Activated CD4-positive, alpha-beta T cell treated with anti-CD3 and anti-CD28 coated beads, Interleukin-2, amount 10 ng/mL, durations not matched to agents 7 days and 5 days (primary cell): ENCODE measurements at regions not wholly inside any gene's neighbourhood (a gene's known extent, or its start where the extent isn't known, plus 50 kb on each side); places are given as distances from the start of the nearest gene placed in this dataset.

Source experiments
- CTCF ChIA-PET: fragments of 350-600 bp; sonication (Branson Sonifier 250); formaldehyde crosslinking; loops from one replicate; lab custom pipeline; 2021; ENCODE audit warnings: antibody characterized with exemption; lab: Charles Lee
- POLR2A ChIA-PET: fragments of 350-600 bp; sonication (Branson Sonifier 250); formaldehyde crosslinking; loops from one replicate; lab custom pipeline; 2021; ENCODE audit warnings: antibody characterized with exemption; lab: Charles Lee
- DNase-seq: peaks from one replicate; pipeline ENCODE4 v3.0.0-alpha.2; 2020
- H3K27ac Mint-ChIP-seq: one replicate; pipeline ENCODE4 v1.8.0; 2021; ENCODE audit warnings: mild to moderate bottlenecking, moderate library complexity, mixed read lengths
- H3K27me3 Mint-ChIP-seq: one replicate; pipeline ENCODE4 v1.8.0; 2021; ENCODE audit warnings: mixed read lengths
- H3K36me3 Mint-ChIP-seq: one replicate; pipeline ENCODE4 v1.8.0; 2021; ENCODE audit warnings: low read depth, mixed read lengths
- H3K4me1 Mint-ChIP-seq: one replicate; pipeline ENCODE4 v1.8.0; 2021; ENCODE audit warnings: mixed read lengths
- H3K4me3 Mint-ChIP-seq: one replicate; pipeline ENCODE4 v1.8.0; 2021; ENCODE audit warnings: mild to moderate bottlenecking, moderate library complexity, mixed read lengths
- H3K9me3 Mint-ChIP-seq: one replicate; pipeline ENCODE4 v1.8.0; 2021; ENCODE audit warnings: mixed read lengths

DNA sequence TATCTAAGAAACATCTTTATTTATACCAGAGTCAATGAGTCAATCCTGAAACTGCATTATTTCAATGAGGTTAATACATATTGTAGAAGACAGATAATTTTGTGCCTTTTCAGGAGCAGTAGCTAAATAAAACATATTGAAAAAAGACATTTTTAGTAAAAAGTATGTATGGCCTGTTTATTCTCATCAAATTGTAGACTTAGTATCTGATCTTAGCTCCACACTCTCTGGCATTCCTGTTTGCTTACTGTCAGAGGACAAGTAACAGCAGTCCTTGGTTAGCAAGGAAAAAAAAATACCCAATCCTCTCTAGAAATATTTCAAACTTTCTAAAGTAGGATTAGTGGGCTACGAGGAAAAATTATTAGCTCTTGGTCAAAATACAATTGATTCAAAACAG is 50.5 kb upstream of the GUCY1A1 start:
- Mint-ChIP-seq H3K4me3 (no peak overlapping the region), H3K4me1 (peaks cover 3% of the 10 kb centered on the region), H3K27me3 (peaks cover 20% of the 10 kb centered on the region), H3K27ac (no peak overlapping the region), H3K9me3 (no peaks in the 10 kb centered on the region), H3K36me3 (no peaks in the 10 kb centered on the region)
- no peak for DNase-seq
- CTCF ChIA-PET: no interaction called here
- POLR2A ChIA-PET: no interaction called here

DNA sequence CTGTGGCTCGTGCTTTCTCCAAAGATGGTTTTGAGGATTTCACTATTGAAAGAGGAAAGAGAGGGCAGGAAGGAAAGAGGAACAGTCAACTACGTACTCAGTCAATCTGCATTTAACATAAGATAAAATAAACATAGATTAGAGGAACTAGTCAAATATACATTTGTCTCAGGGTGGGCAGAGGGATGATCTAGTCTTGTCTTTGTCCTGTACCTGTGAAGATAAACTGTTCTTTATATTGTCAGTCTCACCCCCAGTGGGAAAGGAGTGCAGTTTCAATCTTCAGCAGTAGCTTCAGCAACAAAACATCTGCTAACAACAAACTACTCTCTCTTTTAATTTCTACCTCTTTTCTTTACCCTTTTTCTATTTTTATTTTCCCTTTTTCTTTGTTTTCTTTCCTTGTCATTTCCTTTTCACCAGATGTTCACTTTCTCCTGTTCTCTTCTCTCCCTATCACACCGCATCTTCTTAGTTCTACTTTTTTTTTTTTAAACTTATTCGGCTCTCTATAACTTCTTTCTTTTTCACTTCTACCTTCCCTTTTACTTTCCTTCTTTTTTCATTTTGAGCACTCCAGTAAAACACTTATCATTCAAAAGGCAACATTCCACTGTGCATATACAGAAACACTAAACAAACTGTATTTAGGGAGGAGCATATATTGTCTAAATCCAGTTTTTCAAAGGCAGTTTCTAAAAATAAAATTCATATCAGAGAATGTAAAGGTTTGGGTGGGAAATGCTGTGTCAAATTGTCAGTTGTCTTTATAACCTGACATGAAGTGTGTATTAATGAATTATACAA is 51.4 kb upstream of the GUCY1A1 start:
- ChIA-PET POLR2A (no interaction called here), CTCF (no interaction called here)
- Mint-ChIP-seq H3K4me3 (no peak overlapping the region), H3K27ac (no peak overlapping the region), H3K36me3 (no peaks in the 10 kb centered on the region), H3K9me3 (no peaks in the 10 kb centered on the region), H3K27me3 (peaks cover 20% of the 10 kb centered on the region), H3K4me1 (peaks cover 3% of the 10 kb centered on the region)
- no peak for DNase-seq

DNA sequence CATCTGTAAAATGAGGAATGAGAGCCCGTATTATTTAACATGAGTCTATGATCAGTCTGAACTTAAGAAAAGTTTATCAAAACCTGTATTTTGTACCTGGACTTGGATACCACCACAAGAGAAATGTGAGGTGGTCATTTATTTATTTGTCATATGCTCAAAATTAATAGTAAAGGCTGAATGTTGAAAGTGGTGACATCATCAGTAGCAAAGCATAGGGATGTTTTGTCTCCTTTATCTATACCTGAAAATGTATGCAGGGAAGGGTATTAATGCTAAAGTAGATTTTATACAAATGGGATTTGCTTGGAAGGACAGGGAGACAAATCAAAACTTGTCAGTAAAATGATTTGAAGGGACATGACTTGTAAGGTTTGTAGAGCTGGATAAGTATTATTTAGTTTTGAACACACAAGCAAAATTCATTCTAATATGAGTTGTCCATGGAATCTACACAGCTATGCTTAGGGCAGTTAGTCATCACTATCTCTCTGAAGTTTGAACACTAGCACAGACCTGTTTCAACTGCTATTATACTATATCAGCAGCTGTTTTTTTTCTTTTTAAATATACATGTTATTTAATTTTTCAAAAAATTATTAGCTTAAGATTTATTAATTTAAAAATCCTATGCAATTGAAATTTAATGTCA is 52.4 kb upstream of the GUCY1A1 start:
- Mint-ChIP-seq H3K4me1 (peaks cover 3% of the 10 kb centered on the region), H3K4me3 (no peak overlapping the region), H3K27ac (no peak overlapping the region), H3K27me3 (peaks cover 20% of the 10 kb centered on the region), H3K9me3 (no peaks in the 10 kb centered on the region), H3K36me3 (no peaks in the 10 kb centered on the region)
- ChIA-PET CTCF (no interaction called here), POLR2A (no interaction called here)
- DNase-seq: no peak

DNA sequence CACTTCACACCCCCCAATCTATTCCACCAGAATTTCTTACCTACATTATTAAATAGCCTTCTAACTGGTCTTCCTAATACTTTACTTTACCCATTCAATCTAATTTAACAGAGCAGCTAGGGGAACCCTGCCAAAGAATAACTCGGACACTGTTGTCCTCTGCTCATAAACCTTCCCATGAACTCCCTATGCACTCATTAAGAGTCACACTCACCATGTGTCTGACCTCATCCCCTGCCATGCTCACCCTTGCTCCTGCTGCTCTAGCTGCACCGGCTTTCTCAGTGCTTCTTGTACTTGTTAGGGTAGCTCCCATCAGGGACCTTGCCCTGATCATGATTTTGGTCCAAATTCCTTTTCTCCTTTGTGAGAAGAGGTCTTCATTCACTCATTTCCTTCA is 54.6 kb upstream of the GUCY1A1 start:
- H3K27ac Mint-ChIP-seq: no peak overlapping the region
- no peaks in the 10 kb centered on the region for H3K9me3 Mint-ChIP-seq
- peaks cover 3% of the 10 kb centered on the region for H3K4me1 Mint-ChIP-seq
- CTCF ChIA-PET: no interaction called here
- H3K27me3 Mint-ChIP-seq: peaks cover 20% of the 10 kb centered on the region
- H3K36me3 Mint-ChIP-seq: no peaks in the 10 kb centered on the region
- DNase-seq: no peak
- POLR2A ChIA-PET: no interaction called here
- H3K4me3 Mint-ChIP-seq: no peak overlapping the region

DNA sequence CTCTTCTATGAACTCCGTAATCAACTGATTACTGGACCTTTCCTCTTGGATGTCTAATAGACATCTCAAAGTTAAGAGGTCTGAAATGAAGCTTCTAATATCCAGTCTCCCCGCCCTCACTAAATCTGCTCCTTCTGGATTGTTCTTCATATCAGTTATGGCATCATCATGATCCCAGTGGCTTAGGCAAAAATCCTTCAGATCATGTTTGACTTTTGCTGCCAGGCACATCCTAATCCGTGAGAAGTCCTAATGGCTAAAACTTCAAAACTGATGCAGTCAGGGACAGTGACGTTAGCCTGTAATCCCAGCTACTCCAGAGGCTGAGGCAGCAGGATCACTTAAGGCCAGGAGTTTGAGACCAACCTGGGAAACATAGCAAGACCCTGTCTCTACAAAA is 55.1 kb upstream of the GUCY1A1 start:
- ChIA-PET POLR2A (no interaction called here), CTCF (no interaction called here)
- Mint-ChIP-seq H3K4me1 (peaks cover 3% of the 10 kb centered on the region), H3K4me3 (no peak overlapping the region), H3K36me3 (no peaks in the 10 kb centered on the region), H3K27me3 (peaks cover 20% of the 10 kb centered on the region), H3K27ac (no peak overlapping the region), H3K9me3 (no peaks in the 10 kb centered on the region)
- DNase-seq: no peak

DNA sequence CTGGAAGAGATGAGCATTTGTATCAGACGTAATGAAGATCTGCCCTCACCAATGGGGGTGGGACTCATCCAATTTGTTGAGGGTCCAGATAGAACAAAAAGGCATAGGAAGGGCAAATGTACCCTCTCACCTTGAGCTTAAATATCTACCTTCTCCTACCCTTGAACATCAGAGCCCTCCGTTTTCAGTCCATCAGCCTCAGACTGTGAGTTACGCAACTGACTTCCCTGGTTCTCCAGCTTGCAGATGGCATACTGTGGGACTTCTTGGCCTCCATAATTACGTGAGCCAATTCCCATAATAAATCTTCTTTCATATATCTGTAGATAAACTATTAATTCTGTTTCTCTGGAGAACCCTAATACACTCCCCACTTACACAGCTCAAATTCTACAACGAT is 56.5 kb upstream of the GUCY1A1 start:
- ChIA-PET CTCF (no interaction called here), POLR2A (no interaction called here)
- no peaks in the 10 kb centered on the region for H3K9me3 Mint-ChIP-seq
- no peak overlapping the region for H3K27ac Mint-ChIP-seq
- peaks cover 13% of the 10 kb centered on the region for H3K27me3 Mint-ChIP-seq
- no peak overlapping the region for H3K4me3 Mint-ChIP-seq
- H3K4me1 Mint-ChIP-seq: no peaks in the 10 kb centered on the region
- no peaks in the 10 kb centered on the region for H3K36me3 Mint-ChIP-seq
- no peak for DNase-seq

DNA sequence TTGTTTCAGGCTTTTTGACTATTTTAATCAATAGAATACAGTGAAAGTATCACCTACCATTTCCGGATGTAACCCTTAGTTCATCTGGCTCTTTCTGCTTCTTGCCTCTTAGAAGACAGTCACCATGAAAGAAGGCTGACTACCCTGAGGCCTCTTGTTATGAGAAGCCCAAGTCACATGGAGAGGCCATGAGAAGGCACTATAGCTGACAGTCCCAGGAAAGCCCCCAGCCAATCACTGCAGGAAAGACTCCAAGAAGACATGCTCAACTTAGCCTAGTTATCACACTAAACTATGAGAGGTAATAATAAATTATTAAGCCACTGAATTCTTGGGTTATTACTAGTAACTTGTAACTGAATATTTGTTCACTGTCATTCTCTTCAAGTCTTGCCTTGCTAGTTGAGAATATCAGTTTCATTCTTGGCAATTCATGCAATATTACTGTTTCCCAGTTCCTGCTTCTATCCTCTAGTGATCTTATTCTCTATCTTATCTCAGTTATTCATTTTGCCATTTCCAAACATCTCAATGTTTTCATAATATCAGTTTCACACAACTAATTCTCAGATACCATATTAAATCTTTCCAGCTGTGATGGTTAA is 57.1 kb upstream of the GUCY1A1 start:
- Mint-ChIP-seq H3K4me3 (no peak overlapping the region), H3K4me1 (no peaks in the 10 kb centered on the region), H3K27ac (no peak overlapping the region), H3K36me3 (no peaks in the 10 kb centered on the region), H3K27me3 (peaks cover 9% of the 10 kb centered on the region), H3K9me3 (no peaks in the 10 kb centered on the region)
- ChIA-PET CTCF (no interaction called here), POLR2A (no interaction called here)
- DNase-seq: no peak

DNA sequence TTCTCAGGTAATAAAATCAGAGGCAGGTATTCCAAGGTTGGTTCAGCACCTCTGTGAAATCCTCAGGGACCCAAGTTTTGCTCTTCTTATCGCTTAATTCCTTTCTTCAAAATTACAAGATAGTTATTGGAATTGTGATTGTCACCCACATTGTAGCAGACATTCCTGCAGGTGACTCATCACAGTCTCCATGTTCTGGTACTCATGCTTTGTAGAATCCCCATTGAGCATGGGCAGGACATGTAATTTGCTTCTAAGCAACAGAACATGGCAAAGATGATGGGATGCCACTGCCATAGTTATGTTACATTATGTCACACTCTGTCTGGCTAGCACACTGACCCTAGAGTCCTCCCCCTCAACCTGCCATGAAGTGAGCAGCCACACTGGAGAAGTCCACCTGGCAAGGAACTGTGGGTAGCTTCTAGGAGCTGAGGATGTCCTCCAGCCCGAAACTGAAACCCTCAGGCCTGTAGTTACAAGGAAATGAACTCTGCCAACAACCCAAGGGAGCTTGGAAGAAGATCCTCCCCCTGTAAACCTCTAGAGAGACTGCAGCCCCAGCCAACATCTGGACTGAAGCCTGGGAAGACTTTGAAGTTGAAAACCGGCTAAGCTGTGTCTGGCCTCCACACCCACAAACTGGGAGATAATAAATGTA is 58.3 kb upstream of the GUCY1A1 start:
- Mint-ChIP-seq H3K4me1 (no peaks in the 10 kb centered on the region), H3K9me3 (no peaks in the 10 kb centered on the region), H3K36me3 (no peaks in the 10 kb centered on the region), H3K27me3 (peaks cover 8% of the 10 kb centered on the region), H3K4me3 (no peak overlapping the region), H3K27ac (no peak overlapping the region)
- ChIA-PET CTCF (no interaction called here), POLR2A (no interaction called here)
- DNase-seq: no peak

DNA sequence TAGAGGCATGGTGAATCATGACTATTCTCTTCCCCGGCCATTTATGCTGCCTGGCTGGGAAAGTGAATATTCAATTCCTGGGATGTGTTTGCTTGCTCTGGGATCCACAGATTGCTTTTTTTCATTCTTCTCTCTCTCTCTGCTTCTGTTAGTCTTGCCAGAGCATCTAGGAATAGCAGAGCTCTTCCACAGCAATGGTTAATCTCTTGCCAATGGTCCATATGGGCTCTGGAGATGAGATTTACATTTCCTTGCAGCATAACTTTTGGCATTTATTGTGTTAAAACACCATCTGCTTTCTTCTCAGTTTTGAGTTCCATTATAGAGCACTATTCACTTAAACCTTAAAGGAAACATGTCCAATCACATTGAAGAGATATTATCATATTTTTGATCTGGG is 59.2 kb upstream of the GUCY1A1 start:
- H3K9me3 Mint-ChIP-seq: no peaks in the 10 kb centered on the region
- POLR2A ChIA-PET: no interaction called here
- no peak overlapping the region for H3K4me3 Mint-ChIP-seq
- DNase-seq: no peak
- peaks cover 4% of the 10 kb centered on the region for H3K4me1 Mint-ChIP-seq
- CTCF ChIA-PET: no interaction called here
- no peak overlapping the region for H3K27ac Mint-ChIP-seq
- no peaks in the 10 kb centered on the region for H3K36me3 Mint-ChIP-seq
- peaks cover 7% of the 10 kb centered on the region for H3K27me3 Mint-ChIP-seq

DNA sequence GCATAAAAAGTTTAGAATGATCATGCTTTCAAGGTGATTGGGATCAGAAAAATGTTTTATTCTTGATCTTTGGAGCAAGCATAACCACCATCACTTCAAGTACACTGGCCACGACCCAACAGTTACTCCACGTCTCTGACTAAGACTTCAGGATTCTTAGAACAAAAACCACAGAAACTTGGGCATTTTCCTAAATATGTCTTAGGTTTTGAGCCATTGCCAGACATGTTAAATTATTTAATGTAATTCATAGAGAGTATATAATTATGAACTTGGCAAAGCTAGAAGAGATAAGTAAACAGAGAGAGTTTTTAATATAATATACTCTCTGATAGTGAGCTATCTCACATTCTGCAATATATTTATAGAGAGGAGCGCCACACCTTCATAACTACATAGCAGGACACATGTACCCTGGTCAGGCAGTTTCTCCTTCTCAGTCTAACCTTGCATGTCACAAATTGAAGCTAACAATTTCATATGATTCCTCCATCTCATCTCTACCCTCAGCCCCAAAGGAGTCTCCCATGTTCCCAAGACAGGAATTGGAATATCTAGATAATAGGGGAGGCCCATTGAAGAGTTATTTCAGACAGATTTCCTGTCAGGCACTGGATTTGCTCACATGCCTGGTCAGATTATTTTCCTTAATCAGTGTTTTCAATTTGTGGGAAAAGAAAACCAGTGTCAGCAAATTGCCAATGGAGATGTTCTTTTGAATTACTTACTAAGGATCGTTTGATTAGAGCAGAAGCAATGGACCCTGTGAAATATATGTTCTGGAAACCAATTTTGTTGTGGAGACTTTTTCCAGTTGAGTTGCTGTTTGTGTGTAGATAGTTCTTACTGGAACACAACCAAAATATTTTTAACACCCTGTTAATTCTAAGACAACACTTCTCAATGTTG is 61.7 kb upstream of the GUCY1A1 start:
- Mint-ChIP-seq H3K9me3 (no peaks in the 10 kb centered on the region), H3K4me3 (no peak overlapping the region), H3K27me3 (peaks cover 6% of the 10 kb centered on the region), H3K27ac (no peak overlapping the region), H3K4me1 (peaks cover 4% of the 10 kb centered on the region), H3K36me3 (no peaks in the 10 kb centered on the region)
- ChIA-PET POLR2A (no interaction called here), CTCF (no interaction called here)
- no peak for DNase-seq

DNA sequence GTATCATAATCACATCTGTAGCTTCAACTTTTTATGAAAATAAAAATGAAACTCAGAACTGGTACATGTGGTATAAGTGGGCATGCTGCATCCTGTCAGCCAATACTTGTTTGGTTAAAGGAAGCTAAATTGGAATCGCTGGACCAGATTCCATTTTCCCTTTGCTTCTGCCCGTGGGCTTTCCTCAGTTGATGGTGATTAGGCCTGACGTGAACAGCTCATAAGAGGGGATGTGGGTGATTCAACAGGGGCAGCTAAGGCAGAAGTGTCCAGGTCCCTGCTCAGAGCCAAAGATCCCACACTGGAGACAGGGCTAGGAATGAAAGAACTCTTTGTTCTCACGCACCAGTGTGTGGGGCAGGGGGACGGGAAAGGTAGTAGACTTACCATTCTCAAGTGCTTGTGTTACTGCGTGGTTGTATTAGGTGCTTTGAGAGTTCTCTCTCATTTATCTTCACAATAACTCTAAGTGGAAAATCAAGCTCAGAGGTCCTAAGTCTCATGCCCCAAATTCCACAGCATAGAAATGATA is 63.2 kb upstream of the GUCY1A1 start:
- Mint-ChIP-seq H3K4me3 (no peak overlapping the region), H3K4me1 (peaks cover 4% of the 10 kb centered on the region), H3K9me3 (no peaks in the 10 kb centered on the region), H3K36me3 (no peaks in the 10 kb centered on the region), H3K27ac (no peak overlapping the region), H3K27me3 (peaks cover 6% of the 10 kb centered on the region)
- ChIA-PET POLR2A (no interaction called here), CTCF (interaction anchor here (1.4 kb wide), 1 partner anchor 9 kb away, joined by 3 read pairs; no protein-coding TSS in a partner anchor)
- no peak for DNase-seq
